ENCODE measurements at regions not wholly inside any gene's neighbourhood (a gene's known extent, or its start where the extent isn't known, plus 50 kb on each side); places are given as distances from the start of the nearest gene placed in this dataset.

DNA sequence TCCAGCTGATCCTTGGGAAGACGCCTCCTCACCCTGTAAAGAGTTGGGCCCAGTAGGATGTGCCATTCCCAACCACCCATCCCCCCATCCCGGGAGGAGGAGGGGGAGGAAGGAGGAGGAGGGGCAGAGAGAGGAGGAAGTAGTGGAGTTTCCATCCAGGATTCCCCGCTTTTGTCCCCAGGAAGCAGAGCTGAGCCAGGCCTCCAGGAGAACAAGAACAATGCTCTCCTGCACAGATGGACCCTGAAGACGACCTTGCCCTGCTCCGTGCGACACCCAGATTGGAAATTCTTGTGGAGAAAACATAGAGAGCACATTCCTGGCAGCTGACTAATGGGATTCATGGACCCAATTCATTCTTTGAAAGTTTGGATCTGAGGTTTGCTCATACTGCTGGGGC, 132.3 kb upstream of the CRY1 start:
- no peak for DNase-seq (ENCODE audit: low read depth)

DNA sequence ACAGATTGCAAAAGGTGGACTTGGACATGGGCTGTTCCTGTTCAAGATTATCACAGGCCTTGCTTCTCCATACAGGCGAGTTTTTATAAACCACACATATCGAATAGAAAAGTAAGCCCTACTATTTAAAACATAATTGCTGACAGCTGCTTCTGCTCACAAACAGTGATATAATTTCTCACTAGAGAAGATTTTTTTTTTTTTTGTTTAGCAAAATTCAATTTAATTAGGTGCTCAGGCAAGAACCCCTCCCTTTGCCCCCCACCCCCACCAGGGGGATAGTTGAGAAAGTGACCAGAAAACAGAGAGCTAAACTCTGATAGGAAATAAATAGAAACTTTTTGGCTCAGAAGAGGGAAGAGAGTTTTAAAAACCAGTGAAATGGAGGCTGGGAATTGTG, 132.8 kb upstream of the CRY1 start:
- no peak for DNase-seq (ENCODE audit: low read depth)

DNA sequence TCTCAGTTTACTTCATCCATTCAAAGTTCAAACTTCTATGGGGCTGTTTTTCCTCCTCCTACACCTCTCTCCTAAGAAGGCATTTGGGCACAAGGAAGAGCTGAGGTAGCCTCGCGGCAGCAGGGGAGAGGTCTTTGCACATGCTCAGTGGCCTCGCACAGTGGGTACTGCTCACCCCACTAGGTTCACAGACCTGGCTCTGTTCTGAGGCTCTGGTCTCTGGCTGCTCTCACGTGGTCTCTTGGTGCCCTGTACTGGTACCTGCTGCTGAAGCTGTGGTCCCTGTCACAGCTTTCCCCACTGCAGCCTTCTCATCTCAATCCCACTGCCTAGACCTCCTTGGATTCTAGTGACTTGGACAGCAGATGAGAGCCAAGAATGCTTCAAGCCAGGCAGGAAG, 134.7 kb upstream of the CRY1 start:
- no peak for DNase-seq (ENCODE audit: low read depth)

DNA sequence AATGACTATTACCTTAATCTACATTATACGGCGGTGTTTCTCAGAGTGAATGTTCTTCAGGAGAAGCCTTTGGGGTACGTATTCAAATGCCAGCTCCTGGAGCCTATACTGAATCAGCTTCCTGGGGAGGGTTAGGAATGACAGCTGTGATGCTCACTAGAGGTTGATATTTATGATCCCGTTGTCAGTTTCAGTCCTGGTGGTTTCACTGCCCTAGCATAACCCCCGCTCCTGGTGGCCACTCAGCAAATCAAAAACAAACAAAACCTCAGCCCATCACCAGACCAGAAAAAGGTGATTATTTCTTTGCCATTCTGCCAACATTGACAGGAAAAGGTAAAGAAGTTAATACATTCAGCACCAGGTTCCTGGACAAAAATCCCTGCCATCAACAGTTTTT, 136.5 kb upstream of the CRY1 start:
- DNase-seq (ENCODE audit: low read depth): no peak

DNA sequence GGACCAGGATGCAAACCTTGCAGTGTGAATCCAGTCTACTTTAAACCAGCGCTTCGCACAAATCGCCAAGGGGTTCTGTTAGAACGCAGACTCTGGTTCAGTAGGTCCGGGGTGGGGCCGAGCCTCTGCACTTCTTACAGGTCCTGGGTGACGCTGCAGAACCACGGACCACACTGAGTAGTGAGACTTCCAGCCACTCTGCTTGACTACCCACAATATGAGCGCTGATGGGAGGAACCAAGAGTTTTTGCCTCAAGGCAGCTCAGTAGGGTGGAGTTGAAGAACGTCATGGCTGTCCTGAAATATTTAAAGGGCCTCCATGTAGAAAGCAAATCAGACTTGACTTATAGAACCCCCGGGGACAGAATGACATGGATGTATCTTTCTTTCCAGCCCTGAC, 138.0 kb upstream of the CRY1 start:
- no peak for DNase-seq (ENCODE audit: low read depth)

DNA sequence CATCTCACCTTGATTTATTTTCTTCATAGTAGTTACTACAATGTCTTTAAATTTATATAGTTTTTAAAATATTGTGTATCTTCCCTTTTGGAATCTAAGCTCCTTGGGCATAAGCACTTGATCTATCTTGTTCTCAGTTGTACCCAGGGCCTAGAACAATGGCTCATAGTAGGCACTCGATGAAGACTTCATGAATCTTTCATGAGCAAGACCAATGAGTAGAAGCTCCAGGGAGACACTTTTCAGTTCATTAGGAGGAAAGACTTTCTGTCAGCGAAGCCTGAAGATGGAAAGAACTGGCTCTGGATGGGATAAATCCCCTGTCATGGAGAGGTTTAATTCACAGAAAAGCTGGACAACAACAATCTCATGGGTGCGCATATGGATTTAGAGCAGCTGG, 140.2 kb upstream of the CRY1 start:
- DNase-seq (ENCODE audit: low read depth): no peak

DNA sequence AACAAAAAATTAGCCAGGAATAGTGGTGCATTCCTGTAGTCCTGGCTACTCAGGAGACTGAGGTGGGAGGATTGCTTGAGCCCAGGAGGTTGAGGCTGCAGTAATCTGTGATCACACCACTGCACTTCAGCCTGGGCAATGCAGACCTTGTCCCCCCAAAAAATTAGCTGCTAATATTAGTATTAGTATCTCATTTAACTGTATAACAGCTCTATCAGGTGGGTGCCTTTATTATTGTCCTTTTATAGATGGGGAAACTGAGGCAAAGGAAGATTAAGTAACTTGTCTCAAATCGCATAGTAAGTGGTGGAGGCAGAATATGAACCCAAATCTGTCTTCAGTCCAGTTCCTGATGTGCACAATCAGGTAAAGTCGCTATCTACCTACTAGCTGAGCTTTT, 142.3 kb upstream of the CRY1 start:
- DNase-seq (ENCODE audit: low read depth): no peak

DNA sequence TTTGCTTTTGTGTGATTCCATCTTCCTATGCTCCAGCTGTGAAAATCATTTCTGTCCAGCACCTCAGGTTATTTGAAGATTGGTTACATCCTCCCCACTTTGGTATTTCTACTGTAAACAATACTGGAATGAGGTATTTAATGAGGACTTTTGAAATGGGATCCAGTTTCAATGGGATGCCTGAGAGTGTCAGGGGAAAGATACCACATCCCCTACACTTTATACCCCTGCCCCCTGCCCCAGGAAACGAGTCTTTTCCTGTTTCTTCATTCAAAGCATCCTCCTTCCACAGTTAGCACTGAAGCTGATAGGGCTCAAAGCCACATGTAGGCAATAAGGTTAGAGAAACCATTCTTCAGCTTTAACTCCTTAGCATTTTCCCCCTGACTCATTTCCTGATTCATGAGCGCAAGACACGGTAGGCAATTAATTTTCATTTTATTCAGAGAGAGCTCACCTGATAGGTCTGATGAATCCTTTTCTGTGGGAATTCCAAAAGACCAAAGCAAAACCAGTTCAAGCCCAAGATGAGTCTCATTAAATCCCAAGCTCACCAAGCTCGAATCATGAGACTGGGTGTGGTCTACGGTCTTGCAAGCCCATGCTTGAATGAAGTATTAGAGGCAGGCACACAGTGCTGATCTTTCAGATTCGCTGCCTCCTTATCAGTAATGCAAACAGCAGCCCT, 143.6 kb upstream of the CRY1 start:
- peak; percentile 34 for DNase-seq (ENCODE audit: low read depth)

DNA sequence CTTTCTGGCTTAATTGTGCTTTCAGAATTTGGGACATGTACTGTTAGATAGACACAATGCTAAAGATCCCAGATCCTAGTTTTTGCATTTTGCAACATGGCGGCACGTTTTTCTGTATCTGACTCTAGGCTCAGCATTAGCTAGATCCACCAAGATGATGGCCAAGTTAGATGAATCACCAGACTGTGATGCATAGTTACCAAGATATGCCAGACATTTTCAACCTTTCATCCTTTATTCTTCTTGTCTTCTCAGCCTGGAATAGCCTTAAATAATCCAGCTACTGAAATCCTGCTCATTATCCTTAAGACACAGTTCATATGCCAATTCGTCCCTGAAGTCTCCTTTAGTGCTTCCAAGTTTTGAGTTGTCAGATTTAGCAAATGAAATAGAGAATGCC, 144.9 kb upstream of the CRY1 start:
- no peak for DNase-seq (ENCODE audit: low read depth)

DNA sequence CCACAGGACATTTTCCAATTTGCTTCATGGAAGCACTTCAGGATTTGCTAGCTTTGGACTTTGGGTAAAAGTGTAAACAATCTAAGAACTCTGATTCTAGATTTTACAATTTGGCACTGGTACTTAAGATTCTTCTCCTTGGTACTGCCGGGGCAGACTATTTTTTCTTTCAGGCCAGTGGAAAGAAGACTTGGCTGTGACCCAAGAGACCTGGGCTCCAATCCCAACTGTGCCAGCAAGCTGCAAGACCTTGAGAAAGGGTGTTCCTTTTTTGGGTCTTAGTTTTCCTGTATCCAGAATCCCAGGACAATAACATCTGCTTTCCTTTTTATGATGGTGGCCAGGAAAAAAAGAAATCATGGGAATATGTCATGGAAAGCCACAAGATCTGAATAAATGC, 148.1 kb upstream of the CRY1 start:
- no peak for DNase-seq (ENCODE audit: low read depth)

DNA sequence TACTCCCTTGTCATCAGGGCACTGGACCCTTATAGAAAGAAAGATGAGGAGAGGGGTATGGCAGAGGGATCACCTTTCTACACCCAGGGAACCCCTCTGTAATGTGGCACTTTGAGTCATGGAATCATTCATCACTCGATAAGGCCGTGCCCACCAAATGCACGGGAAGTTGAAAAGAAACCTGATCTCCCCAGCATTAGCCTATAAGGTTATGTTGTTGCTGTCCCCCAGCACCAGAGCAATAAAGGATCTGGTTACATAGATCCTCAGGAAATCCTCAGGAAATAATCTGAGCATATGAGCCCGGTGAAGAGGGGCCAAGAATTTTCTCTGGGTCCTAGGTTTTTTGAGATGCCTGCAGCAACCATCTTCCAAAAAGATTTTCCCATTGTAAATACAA, 148.8 kb upstream of the CRY1 start:
- DNase-seq (ENCODE audit: low read depth): no peak

DNA sequence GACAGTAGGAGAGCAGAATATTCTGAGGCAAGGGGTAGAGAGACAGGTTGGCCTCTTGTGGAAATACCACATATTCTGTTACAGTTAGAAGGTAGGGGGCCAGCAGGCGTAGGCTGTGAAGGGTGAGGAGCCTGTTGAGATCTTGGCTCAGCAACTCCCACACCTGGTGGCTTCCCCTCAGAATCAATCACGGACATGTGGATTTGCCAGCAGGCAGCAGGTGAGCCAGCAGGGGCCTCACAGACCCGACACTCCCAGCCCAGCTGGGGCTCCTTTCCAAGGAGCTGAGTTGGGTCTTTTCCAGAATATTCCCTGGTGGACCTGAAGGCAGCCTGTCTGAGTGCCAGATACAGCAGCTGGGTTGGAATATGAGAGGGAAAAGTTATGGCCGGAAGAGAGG, 150.0 kb upstream of the CRY1 start:
- DNase-seq (ENCODE audit: low read depth): no peak

DNA sequence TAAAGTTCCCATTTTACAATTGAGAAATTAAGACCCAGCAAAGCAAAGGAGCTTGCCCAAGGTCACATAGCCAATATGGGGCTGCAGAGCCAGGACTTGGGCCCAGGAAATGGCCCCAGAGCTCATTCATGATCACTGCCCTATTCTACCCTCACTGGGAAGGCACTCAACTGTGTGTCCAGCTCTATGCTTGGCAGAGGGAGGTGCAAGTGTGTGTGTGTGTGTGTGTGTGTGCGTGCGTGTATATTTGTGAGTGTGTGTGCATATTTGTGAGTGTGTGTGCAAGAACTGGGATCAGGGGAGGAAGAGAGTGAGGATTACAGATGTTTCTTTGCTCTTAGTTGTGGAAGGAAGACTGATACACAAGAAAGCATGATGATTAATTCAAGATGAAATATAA, 151.2 kb upstream of the CRY1 start:
- DNase-seq (ENCODE audit: low read depth): no peak

DNA sequence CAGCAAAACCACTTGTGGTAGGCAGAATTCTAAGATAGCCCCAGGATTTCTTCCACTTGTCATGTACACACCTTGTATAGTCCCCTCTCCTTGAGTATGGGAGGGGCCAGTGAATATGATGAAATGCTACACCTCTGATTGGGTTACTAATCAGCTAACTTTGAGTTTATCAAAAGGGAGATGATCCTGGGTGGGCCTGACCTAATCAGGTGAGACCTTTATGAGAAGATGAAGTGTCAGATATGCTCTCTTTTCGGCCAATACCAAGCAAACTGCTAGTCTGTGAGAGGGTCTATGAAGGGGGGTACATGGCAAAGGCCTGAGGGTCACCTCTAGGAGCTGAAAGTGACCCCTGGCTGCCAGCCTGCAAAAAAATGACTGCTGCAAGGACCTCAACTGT, 154.3 kb upstream of the CRY1 start:
- DNase-seq (ENCODE audit: low read depth): no peak

DNA sequence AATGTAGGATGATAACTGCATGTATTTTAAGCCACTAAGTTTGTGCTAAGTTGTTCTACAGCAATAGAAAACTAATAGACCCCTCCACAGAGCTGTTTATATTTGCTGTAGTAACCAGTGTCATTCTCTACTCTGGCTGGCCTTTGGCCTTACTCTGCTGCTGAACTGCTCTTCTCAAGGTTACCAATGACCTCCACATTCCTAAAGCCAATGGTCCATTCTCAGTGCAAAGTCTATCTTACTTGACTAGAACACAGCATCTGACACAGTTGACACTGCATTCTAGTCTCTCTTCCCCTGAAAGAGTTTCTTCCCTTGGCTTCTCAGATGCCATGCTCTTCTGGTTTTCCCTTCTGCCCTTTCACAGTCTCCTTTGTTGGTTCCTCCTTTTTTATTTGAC, 154.8 kb upstream of the CRY1 start:
- DNase-seq (ENCODE audit: low read depth): no peak

DNA sequence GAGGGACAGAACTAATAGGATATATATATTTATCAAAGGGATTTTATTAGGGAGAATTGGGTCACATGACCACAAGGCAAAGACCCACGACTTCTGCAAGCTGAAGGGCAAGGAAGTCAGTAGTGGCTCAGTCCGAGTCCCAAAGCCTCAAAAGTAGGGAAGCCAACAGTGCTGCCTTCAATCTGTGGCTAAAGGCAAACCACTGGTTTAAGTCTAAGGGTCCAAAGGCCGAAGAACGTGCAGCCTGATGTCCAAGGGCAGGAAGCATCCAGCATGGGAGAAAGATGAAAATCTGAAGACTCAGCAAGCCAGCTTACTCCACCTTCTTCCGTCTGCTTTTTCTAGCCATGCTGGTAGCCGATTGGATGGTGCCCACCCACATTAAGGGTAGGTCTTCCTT, 157.9 kb upstream of the CRY1 start:
- no peak for DNase-seq (ENCODE audit: low read depth)

DNA sequence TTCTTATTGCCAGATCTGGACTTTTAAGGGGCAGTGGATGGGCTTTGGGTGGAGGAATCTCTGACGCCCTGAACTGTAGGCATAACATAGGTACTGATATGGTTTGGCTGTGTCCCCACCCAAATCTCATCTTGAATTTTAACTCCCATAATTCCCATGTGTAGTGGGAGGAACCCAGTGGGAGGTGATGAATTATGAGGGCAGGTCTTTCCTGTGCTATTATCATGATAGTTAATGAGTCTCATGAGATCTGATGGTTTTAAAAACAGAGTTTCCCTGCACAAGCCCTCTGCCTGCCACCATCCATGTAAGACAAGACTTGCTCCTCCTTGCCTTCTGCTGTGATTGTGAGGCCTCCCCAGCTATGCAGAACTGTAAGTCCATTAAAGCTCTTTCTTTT, 160.0 kb upstream of the CRY1 start:
- DNase-seq (ENCODE audit: low read depth): no peak

DNA sequence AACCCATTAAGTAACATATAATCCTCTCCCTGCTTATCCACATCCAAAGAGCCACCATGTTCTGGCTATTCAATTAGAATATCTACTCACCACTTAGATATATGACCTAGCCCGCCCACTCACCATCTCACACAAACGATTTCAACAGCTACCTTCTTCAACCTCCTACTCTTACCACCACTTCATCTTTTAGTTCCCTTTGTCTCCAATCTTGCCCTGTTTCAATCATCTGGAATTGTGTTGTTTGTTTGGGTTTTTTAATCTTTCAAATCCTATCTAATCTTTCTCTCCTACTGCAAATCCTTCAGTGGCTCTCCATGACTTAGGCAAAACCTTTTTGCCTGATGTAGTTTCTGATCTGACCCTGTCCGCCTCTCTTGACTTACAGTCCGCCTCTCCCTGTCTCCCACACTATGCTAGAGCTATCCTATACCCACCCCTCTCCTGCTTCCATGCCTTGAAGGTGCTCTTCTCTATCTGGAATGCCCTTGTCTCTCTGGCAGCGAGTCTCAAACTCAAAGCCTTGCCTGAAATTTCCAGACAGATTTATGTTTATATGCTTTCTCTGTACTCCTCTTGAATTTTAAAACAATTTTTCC, 161.0 kb upstream of the CRY1 start:
- DNase-seq (ENCODE audit: low read depth): no peak

DNA sequence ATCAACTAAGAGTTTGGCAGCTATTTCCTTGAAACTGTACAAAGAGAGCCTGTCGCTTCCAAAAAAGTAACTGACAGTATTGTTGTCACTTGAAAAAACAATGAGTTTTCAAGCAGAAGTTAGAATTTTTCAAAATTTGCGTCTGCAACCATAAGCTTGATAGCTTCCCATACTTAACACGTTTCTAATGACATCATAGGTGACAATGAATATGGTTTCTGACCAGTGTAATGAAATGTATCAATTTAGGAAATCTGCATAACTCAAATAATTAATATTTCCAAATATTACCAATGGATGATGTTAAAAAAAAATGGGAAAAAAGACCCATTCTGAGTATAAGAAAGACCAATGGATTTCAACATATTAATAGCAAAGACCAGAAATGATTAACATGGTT, 165.4 kb upstream of the CRY1 start:
- DNase-seq (ENCODE audit: low read depth): no peak

DNA sequence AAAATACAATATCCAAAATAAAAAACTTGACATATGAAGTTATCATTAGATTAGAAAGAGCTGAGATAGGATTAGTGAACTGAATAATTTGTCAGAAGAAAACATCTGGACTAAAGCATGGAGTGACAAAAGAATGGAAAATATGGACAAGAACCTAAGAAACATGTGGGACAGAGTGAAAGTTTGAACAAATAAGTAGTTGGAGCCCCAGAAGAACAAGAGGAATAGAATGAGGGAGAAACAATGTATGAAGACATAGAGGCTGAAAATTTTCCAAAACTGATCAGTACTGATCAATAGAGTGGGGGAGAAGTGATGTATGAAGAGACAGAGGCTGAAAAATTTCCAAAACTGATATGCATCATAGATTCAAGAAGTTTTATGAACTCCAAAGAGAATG, 170.6 kb upstream of the CRY1 start:
- DNase-seq (ENCODE audit: low read depth): no peak

DNA sequence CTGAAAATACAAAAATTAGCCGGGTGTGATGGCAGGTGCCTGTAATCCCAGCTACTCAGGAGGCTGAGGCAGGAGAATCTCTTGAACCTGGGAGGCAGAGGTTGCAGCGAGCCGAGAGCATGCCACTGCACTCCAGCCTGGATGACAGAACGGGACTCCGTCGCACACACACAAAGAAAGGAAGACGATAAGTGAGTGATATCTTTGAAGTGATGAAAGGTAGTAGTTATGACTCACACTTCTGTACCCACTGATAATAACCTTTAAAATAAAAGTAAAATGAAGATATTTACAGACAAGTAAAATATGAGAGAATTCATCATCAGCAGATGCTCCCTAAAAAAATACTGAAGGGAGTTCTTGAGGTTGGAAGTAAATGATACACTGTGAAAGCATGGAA, 171.3 kb upstream of the CRY1 start:
- no peak for DNase-seq (ENCODE audit: low read depth)

DNA sequence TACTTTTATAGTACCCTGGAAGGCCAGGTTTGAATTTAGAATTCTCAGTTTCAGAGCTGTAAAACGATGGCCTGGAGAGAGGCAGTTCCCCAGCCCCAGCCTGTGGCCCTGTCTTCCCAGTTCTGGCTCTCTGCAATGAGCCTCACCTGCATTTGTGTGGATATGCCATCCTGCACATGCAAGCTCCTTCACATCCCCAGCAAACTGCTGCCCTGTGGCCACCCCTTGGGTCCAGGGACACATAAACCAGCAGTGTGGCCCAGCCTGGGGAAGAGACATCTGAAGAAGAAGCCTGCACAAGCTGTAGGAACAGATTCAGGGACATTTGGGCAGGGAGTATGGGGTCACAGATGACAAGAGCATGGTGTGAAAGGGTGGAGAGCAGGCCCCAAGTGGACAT, 174.3 kb upstream of the CRY1 start:
- no peak for DNase-seq (ENCODE audit: low read depth)

DNA sequence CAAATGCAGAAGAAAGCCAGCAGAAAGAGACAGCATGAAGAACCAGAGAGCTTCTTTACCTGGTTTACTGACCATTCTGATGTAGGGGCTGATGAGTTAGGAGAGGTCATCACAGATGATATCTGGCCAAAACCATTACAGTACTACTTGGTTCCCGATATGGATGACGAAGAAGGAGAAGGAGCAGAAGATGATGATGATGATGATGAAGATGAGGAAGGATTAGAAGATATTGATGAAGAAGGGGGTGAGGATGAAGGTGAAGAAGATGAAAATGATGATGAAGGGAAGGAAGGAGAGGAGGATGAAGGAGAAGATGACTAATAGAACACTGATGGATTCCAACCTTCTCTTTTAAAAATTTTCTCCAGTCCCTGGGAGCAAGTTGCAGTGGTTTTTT, 178.2 kb upstream of the CRY1 start:
- DNase-seq (ENCODE audit: low read depth): no peak

DNA sequence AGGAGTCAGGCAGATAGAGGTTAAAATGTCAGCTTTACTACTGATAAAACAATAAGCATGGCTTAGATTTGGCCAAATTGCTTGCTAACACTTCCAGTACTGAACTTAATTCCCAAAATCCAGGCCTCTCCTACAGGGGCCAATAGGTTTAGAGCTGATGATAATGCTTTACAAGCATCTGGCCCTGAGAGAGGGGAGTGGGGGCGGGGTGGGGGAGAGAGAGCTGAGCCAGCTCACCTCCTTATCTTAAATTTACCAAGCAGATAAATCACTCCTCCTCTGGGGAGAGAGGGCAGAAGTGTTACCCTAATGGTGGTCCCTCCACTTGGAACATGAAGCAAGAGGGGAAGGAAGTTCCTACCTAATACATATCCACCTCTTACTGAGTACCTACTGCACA, 182.2 kb upstream of the CRY1 start:
- no peak for DNase-seq (ENCODE audit: low read depth)

DNA sequence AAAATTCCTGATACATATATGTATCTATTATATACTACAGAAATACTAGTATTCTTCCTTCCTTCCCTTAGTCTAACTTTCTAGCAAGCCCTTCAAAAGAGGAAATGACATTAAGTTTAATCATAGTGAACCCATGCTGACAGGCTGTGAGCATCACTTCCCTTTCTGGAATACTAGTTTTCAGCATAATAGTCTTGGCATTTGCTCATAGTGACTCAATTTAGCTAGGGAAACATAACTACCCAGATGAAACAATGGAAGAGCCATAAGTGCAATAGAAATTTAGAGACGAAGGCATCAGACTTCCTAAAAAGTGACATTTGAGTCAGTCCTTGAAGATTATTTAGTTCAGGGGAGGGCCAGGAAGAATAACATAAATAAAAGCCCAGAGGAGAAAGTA, 184.5 kb upstream of the CRY1 start:
- peak; percentile 75 for DNase-seq (ENCODE audit: low read depth)

All from HS-5 (cell line).